RWPE2 (cell line): ENCODE measurements at regions not wholly inside any gene's neighbourhood (a gene's known extent, or its start where the extent isn't known, plus 50 kb on each side); places are given as distances from the start of the nearest gene placed in this dataset.
"Not testable (repeated sequence)": the region's sequence is repeated elsewhere in the genome, so short reads cannot be mapped to it uniquely, and the experiment has no call there.

ENCODE experiments used
- ATAC-seq: fragments of 200-7000 bp; cut with Tn5 transposase; 3 replicates; pipeline ENCODE4 v1.9.1; 2021; ENCODE audit warnings: low read depth
- DNase-seq: peaks from one replicate; pipeline ENCODE4 v3.0.0-alpha.2; 2020; ENCODE audit warnings: low spot score
- H3K27ac ChIP-seq: fragments of 450-650 bp; 2 replicates; pipeline ENCODE4 v1.5.1; 2017; ENCODE audit warnings: mild to moderate bottlenecking; ENCODE audit not compliant: poor library complexity, severe bottlenecking
- H3K27me3 ChIP-seq: fragments of 250-450 bp; sonication (Bioruptor Pico); 2 replicates; pipeline ENCODE4 v1.5.1; 2021; ENCODE audit warnings: mild to moderate bottlenecking, moderate library complexity; ENCODE audit not compliant: insufficient read depth, poor library complexity, severe bottlenecking
- H3K36me3 ChIP-seq: fragments of 250-450 bp; sonication (Bioruptor Pico); 2 replicates; pipeline ENCODE4 v1.5.1; 2020; ENCODE audit warnings: low read depth, mild to moderate bottlenecking, moderate library complexity
- H3K4me1 ChIP-seq: fragments of 250-450 bp; sonication (Bioruptor Pico); 2 replicates; pipeline ENCODE4 v1.5.1; 2021; ENCODE audit warnings: mild to moderate bottlenecking, moderate library complexity; ENCODE audit not compliant: insufficient read depth, poor library complexity, severe bottlenecking
- H3K4me3 ChIP-seq: fragments of 250-450 bp; sonication (Bioruptor Pico); 2 replicates; pipeline ENCODE4 v1.5.1; 2021; ENCODE audit warnings: mild to moderate bottlenecking, moderate library complexity; ENCODE audit not compliant: severe bottlenecking
- H3K9me3 ChIP-seq: fragments of 250-450 bp; sonication (Bioruptor Pico); 2 replicates; pipeline ENCODE4 v1.5.1; 2021; ENCODE audit warnings: mild to moderate bottlenecking, moderate library complexity; ENCODE audit not compliant: severe bottlenecking
- TF ChIP-seq, protein P1 (sequence below): fragments of 450-650 bp; IDR thresholded peaks from one replicate; pipeline ENCODE4 v1.5.1; 2017; ENCODE audit warnings: mild to moderate bottlenecking, moderate library complexity; ENCODE audit not compliant: poor library complexity, severe bottlenecking

GRCh38 chr18:39318008-39318407, 1752.4 kb upstream of the CELF4 start:
- Histone ChIP-seq H3K4me1 (no peaks in the 10 kb centered on the region), H3K27ac (no peak overlapping the region), H3K4me3 (no peak overlapping the region), H3K36me3 (no peaks in the 10 kb centered on the region), H3K9me3 (no peaks in the 10 kb centered on the region), H3K27me3 (no peaks in the 10 kb centered on the region)
- no peak for DNase-seq
- TF ChIP-seq, protein P1, sequence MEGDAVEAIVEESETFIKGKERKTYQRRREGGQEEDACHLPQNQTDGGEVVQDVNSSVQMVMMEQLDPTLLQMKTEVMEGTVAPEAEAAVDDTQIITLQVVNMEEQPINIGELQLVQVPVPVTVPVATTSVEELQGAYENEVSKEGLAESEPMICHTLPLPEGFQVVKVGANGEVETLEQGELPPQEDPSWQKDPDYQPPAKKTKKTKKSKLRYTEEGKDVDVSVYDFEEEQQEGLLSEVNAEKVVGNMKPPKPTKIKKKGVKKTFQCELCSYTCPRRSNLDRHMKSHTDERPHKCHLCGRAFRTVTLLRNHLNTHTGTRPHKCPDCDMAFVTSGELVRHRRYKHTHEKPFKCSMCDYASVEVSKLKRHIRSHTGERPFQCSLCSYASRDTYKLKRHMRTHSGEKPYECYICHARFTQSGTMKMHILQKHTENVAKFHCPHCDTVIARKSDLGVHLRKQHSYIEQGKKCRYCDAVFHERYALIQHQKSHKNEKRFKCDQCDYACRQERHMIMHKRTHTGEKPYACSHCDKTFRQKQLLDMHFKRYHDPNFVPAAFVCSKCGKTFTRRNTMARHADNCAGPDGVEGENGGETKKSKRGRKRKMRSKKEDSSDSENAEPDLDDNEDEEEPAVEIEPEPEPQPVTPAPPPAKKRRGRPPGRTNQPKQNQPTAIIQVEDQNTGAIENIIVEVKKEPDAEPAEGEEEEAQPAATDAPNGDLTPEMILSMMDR = no peak
- no peak for ATAC-seq

GRCh38 chr18:39314595-39314994, 1749.0 kb upstream of the CELF4 start:
- Histone ChIP-seq H3K27ac (no peak overlapping the region), H3K27me3 (no peaks in the 10 kb centered on the region), H3K36me3 (no peaks in the 10 kb centered on the region), H3K9me3 (no peaks in the 10 kb centered on the region), H3K4me1 (no peaks in the 10 kb centered on the region), H3K4me3 (no peak overlapping the region)
- TF ChIP-seq, protein P1 = no peak
- DNase-seq (no peak), ATAC-seq (no peak)

DNA sequence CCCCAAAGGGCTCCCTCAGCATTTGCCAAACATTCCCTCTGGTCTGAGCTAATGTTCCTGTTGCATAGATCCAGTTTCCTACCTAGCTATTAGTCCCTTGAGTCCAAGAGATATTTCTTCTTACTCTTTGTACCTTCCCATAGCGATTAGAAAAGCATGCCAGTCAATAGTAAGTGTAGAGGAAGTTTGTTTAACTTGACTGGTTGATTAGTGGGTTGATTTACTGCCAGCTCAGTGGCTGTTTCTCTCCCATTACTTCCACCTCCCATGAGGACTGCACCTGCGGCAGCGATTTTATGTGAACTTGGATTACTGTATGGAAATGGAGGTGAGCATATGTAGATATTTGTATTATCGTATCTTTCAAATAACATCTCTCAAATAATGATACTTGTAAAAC, 1748.4 kb upstream of the CELF4 start:
- H3K27ac ChIP-seq = no peak overlapping the region
- no peak for ATAC-seq
- no peak for DNase-seq

GRCh38 chr18:39311111-39311712, 1745.6 kb upstream of the CELF4 start:
- Histone ChIP-seq H3K27me3 (no peaks in the 10 kb centered on the region), H3K9me3 (no peaks in the 10 kb centered on the region), H3K4me3 (no peak overlapping the region), H3K4me1 (no peaks in the 10 kb centered on the region), H3K27ac (no peak overlapping the region), H3K36me3 (no peaks in the 10 kb centered on the region)
- TF ChIP-seq, protein P1 = no peak
- no peak for ATAC-seq
- DNase-seq = no peak

More for the DNA sequence above, 1748.4 kb upstream of the CELF4 start:
- Histone ChIP-seq H3K4me3 (no peak overlapping the region), H3K27me3 (no peaks in the 10 kb centered on the region), H3K9me3 (no peaks in the 10 kb centered on the region), H3K36me3 (no peaks in the 10 kb centered on the region), H3K4me1 (no peaks in the 10 kb centered on the region)
- TF ChIP-seq, protein P1 = no peak

DNA sequence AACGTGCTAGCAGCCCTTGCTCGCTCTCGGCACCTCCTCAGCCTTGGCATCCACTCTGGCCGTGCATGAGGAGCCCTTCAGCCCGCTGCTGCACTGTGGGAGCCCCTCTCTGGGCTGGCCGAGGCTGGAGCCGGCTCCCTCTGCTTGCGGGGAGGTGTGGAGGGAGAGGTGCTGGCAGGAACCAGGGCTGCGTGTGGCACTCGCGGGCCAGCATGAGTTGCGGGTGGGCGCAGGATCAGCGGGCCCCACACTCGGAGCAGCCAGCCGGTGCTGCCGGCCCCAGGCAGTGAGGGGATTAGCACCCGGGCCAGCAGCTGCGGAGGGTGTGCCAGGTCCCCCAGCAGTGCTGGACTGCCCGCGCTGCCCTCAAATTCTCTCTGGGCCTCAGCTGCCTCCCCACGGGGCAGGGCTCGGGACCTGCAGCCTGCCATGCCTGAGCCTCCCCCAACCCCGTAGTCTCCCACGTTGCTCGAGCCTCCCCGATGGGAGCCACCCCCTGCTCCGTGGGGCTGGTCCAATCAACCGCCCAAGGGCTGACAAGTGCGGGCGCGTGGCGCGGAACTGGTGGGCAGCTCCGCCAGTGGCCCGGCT, 1743.4 kb upstream of the CELF4 start:
- H3K9me3 ChIP-seq, H3K36me3 ChIP-seq, DNase-seq, H3K4me1 ChIP-seq, H3K4me3 ChIP-seq, ATAC-seq, H3K27me3 ChIP-seq, H3K27ac ChIP-seq: not testable (repeated sequence)
